Left forelimb (tissue), 1 donor: ENCODE measurements at regions not wholly inside any gene's neighbourhood (a gene's known extent, or its start where the extent isn't known, plus 50 kb on each side); places are given as distances from the start of the nearest gene placed in this dataset.

Experiments used
- DNase-seq: peaks from one replicate; pipeline ENCODE4 v3.0.0-alpha.2; 2018; ENCODE audit warnings: low spot score

- no peak for DNase-seq
Measured at GRCh38 chr17:68812876-68813584, 142.2 kb downstream of the ABCA8 start.

- DNase-seq: no peak
Measured at GRCh38 chr17:68809148-68809547, 146.0 kb downstream of the ABCA8 start.

DNA sequence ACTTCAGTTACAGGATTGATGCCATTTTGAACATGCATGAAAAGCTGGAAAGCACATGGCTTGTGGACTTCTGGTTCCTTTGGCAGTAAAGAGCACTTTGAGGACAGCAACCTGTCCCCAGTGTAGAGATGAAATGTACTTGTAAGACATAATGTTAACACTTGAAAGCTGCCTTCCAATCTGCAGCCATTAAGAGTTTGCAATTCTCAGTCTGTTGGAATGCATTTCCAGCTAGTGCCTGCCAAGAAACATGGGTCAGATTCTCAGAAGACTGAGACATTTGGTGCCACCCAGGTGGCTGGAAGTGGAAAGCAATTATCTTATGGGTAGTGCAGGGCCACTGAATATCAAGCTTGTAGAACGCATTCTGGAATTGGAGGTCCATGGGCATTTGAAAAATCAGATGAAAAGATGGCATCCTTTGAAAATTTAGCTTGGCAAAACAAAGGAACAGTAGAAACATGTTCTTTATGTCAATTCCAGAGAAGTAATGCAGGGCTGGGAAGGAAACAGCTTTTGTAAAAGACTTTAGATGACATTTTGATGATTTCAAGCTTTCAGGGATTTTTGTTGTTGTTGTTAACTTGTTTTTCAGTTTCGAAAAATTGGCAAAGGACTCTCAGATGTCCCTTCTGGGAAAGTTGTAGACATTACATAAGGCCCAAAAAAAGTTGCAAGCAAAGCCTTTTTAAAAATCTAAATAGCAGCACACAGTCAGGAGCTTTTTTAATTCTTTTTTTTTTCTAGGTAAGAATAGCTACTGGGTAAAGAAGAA, 147.0 kb downstream of the ABCA8 start:
- DNase-seq: no peak

DNA sequence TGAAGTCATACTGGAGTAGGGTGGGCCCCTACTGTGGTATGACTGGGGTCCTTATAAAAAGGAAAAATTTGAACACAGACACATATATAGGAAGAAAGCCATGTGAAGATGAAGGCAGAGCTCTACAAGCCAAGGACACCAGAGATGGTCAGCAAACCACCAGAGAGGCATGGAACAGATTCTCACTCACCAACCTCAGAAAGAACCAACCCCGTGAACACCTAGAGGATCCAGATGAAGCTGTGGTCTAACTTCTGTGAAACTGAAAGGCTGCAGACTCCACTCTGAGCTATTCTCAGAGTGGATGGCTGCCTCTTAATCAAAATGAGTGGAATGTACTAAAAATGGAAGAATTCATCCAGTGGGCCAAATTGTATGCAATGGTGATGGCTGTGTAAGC, 149.6 kb downstream of the ABCA8 start:
- DNase-seq: no peak

DNA sequence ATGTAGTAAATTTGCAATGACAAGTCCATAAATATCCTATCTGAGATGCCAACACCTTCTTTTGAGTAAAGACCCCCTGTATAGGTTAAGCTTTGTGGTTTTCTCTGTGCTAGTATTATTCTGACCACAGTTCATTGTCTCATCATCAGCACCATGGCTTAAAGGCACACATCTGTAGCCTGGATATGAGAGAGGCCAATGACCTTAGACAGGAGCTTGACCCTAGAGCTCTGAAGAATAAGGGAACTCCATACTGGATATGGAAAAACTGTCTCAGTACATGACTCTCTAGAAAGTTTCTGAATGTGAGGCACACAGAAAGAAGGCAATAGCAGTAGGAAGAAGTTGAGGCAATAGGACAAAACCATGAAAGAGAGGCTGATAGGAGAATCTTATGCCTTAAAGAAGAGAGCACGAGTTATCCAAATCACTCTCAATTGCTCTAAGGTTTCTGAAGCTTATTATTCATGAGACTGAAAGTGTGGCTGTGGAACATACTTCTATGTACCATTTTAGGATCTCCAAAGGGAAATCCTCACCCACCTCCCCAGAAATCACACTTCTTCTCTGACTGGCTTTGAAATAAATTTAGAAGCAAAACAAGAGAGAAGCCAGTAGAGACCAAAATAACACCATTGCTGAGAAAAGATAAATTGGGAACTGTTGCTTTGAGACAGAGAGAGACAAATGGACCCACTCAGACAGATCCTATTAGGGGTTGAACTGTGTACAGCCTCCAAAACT, 150.2 kb downstream of the ABCA8 start:
- DNase-seq: no peak

DNA sequence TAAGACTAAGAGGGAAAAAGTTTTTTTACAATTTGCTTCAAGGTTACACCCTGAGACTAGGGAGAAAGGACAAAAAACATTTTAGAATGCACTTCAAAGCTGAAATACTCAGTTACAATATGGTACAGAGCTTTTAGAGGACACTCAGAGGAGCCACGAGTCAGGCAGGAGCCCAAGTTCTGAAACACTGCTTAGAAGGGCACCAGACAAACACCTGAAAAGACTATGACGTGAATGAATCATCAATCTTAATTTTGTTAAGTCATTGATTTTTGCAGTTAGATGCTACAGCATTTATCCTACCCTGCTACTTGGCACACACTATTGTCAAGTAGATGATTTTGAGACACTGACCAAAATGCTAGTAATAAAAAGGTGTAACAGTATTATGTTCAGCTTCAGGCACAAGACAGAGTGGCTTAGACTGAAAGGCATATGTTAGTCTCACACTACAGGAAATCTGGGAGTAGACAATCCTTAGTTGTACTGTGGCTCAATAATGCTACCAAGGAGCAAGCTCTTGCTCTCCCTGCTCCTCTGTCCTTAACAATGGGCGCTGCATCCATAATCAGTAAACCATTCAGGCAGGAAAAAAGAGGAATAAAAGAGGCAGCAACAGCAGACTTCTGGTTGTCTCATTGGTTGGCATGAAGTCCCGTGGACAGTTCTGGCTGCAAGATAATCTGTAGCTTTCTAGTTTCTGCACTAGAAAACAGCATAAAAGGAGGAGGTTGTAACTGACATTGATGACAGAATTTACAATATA, 151.8 kb downstream of the ABCA8 start:
- DNase-seq: no peak

DNA sequence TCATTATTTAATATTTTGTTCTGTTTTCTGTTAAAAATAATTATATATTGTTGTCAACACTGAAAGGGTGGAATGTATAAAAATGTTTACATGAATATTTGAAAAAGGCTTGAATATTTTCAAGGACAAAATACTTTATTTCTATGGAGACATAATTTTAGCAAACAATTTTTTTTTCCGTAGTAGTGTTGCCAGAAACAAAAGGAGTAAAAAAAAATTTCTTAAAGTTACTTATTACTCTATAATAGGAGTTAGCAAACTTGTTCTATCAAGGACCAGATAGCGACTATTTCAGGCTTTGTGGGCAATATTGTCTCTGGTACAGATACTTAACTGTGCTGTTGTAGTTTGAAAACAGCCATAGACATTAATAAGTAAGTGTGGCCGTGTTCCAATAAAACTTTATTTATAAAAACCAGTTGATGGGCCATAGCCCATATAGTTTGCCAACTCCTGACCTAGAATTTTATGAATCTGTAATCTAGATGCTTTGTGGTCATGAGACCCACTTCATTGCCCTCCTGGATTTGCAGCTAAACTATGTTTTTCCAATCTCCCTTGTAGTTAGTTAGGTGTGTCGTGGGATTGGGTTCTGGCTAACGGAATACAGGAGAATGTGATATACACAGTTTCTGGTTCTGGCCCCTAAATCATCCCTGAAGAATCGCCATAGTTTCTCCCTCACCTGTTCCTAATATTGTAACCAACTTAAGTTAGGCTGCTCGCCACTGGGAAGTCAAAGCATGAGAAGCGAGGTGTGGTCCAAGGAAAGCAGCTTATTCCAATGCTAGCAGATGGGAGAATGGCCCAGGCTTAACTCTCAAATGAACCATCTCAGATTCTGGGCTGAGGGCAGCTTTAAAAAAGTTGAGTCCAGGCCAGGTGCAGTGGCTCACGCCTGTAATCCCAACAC, 153.6 kb downstream of the ABCA8 start:
- DNase-seq: no peak

DNA sequence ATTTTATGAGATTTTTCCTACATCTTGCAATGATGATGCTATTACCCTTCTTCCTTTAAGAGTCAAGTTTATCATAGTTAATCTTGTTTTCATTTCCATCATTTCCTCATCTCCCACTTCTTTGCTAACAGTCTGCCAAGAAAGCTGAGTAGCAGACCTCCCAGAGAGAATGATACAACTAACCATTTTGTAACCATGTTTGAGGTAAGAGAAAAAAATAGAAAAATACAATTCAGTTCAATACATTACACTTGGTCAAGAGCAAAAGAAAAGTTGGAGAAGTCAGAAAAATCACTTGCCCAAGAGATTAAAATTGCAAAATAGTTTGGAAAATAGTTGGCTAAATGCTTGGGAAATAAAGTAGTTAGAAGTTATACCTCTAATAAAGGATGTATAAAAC, 154.4 kb downstream of the ABCA8 start:
- no peak for DNase-seq

DNA sequence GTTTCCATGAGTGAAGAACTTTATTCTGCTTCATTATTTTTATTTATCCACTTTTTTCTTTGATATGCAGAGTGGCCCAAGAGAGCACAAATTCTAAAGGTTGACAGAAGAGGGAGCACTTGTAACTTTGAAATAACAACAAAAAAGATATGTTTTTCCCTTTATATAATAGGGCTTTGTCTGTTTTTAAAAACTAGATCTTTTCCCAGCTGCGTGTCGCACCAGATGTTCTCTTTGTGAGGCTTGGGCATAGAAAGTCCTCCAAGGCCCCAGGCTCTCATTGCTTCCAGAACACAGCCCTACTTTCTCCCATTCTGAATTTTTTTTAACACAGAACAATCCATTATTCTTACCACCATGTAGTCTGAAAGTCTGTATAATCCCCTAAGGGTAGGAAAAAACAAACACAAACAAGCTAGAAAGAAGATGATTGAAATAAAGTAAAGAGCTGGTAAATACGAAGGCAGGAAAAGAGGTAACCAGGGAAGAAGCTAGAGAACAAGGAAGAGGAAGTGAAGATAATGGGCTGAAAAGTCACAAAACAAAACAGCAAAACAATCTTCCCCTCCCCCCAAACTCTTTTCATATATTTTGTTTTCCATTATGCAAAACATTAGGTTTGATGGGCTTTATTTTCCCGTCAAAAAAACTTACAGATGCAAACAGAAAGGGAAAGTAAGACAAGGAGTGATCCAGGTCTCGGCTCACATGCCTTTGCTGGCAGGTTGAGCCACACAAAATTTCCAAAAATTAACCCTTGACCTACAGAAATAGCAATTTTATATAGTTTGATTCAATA, 160.4 kb downstream of the ABCA8 start:
- no peak for DNase-seq

DNA sequence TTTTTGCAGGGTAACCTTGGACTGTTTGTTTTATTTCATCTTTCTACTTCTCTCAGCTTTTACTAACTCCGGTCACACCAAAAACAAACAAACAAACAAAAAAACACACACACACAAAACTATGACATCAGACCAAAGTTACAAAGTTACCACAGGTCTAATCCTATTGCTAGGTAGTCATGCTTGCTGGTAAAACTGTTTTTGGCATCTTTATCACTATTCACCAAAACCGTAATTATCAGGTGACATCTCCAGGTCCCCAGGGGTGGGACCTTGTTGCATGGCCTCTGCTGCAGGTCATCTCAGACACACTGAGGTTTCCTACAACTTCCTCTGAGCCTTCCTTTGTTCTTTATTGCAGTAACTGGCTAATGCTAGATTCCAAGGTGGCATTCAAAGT, 162.3 kb downstream of the ABCA8 start:
- no peak for DNase-seq

GRCh38 chr17:68792042-68792685, 163.0 kb downstream of the ABCA8 start:
- no peak for DNase-seq

DNA sequence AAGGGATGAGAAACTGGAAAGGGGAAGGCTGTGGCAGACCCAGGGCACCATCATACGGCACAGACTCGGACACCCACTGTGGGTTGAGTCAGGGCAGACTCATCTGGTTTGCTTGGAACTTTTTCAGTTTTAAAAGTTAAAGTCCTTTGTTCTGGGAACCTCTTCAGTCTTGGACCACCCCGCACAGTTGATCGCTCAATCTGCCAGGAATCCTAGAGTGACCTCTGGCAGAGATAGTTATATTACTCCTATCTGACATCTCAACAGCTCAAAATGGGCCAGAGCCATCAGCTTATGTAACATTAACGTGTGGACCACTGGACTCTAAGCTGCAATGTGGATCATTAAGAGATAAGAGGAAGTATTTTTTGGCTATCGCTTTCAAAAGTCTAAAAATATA, 164.3 kb downstream of the ABCA8 start:
- no peak for DNase-seq

GRCh38 chr17:68790492-68790891, 164.7 kb downstream of the ABCA8 start:
- no peak for DNase-seq

DNA sequence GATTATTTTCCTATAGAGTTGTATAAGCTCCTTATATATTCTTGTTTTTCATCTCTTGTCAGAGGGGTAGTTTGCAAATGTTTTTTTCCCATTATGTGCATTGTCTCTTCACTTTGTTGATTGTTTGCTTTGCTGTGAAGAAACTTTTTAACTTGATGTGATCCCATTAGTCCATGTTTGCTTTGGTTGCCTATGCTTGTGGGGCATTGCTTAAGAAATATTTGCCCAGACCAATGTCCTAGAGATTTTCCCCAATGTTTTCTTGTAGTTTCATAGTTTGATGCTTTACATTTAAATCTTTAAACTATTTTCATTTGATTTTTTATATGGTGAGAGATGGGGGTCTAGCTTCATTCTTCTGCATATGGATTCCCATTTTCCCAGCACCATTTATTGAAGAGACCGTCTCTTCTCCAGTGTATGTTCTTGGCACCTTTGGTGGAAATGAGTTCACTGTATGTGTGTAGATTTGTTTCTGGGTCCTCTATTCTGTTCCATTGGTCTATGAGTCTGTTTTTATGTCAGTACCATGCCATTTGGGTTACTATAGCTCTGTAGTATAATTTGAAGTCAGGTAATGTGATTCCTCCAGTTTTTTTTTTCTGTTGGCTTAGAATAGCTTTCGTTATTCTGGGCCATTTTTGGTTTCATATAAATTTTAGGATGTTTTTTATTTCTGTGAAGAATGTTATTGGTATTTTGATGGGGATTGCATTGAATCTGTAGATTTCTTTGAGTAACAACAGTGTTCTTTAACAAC, 165.8 kb downstream of the ABCA8 start:
- DNase-seq: no peak

GRCh38 chr17:68785565-68786486, 169.4 kb downstream of the ABCA8 start:
- no peak for DNase-seq

DNA sequence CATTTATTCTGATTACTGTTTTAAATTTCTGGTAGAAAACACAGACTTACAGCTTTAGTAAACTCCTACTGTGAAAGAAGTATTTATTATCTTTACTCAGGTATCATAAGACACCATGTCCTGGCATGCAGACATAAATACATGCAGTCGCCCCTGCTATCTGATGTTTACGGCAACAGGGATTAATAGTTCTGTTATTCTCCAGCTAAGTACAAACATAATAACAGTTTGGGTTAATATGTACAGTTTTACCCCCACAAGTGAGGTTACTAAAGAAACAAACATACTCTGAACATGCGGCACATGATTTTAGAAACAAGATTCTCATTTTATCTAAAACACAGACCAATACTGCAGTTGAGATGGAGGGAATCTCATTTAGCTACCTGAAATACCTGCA, 170.8 kb downstream of the ABCA8 start:
- no peak for DNase-seq

- DNase-seq: no peak
Measured at GRCh38 chr17:68783861-68784260, 171.3 kb downstream of the ABCA8 start.

GRCh38 chr17:68782789-68783188, 172.4 kb downstream of the ABCA8 start:
- DNase-seq: no peak
